Panc1 (cell line): ENCODE measurements at regions not wholly inside any gene's neighbourhood (a gene's known extent, or its start where the extent isn't known, plus 50 kb on each side); places are given as distances from the start of the nearest gene placed in this dataset.

ENCODE experiments used
- ATAC-seq: fragments of 200-7000 bp; cut with Tn5 transposase; 2 replicates; pipeline ENCODE4 v1.9.1; 2020; ENCODE audit warnings: mild to moderate bottlenecking, moderate library complexity
- BruUV-seq: library from RNA; stranded (reverse); fragments of 400-500 nt; replicated peaks from 2 replicates; lab custom pipeline; 2021; lab: Mats Ljungman, UMichigan
- CTCF ChIA-PET: fragments of 300-600 bp; sonication (Branson Sonifier 250); formaldehyde crosslinking; loops from one replicate; lab custom pipeline; 2022; ENCODE audit warnings: antibody characterized with exemption; lab: Charles Lee
- POLR2A ChIA-PET: fragments of 300-600 bp; sonication (Branson Sonifier 250); formaldehyde crosslinking; loops from one replicate; lab custom pipeline; 2022; ENCODE audit warnings: antibody characterized with exemption; lab: Charles Lee
- DNase-seq: peaks from one replicate; pipeline ENCODE4 v3.0.0-alpha.2; 2010; ENCODE audit warnings: low read depth, low spot score
- H3K27ac ChIP-seq: 2 replicates; pipeline ENCODE4 v1.5.1; 2011; ENCODE audit warnings: mild to moderate bottlenecking, low read length, inconsistent platforms
- H3K27me3 ChIP-seq: fragments of 200-500 bp; sonication (Bioruptor generic); 2 replicates; pipeline ENCODE4 v1.6.0; 2014; ENCODE audit warnings: low read length, inconsistent platforms; ENCODE audit not compliant: control insufficient read depth, insufficient read depth
- H3K36me3 ChIP-seq: fragments of 200-500 bp; sonication (Bioruptor generic); 2 replicates; pipeline ENCODE4 v1.5.1; 2014; ENCODE audit warnings: inconsistent platforms, mild to moderate bottlenecking, low read length, moderate library complexity; ENCODE audit not compliant: control insufficient read depth, insufficient read depth
- H3K4me1 ChIP-seq: 2 replicates; pipeline ENCODE4 v1.5.1; 2011; ENCODE audit warnings: inconsistent platforms, mild to moderate bottlenecking, low read length, moderate library complexity; ENCODE audit not compliant: control insufficient read depth, insufficient read depth
- H3K4me3 ChIP-seq, 2 experiments: 2 replicates each; pipeline ENCODE4 v1.5.1; 2011 to 2012; ENCODE audit warnings: low read depth in 2 of 2, low read length in 2 of 2, mild to moderate bottlenecking in 2 of 2, inconsistent platforms in 1 of 2, moderate library complexity in 1 of 2
- H3K9me3 ChIP-seq: fragments of 200-500 bp; sonication (Bioruptor generic); 2 replicates; pipeline ENCODE4 v1.5.1; 2014; ENCODE audit warnings: low read depth, mild to moderate bottlenecking, inconsistent platforms, low read length, moderate library complexity; ENCODE audit not compliant: control insufficient read depth, insufficient read depth
- POLR2AphosphoS5 ChIP-seq: IDR thresholded peaks from 2 replicates; pipeline ENCODE4 v1.6.1; 2012; ENCODE audit warnings: mild to moderate bottlenecking, low read depth, low read length, moderate library complexity
- SIN3A ChIP-seq: IDR thresholded peaks from 2 replicates; pipeline ENCODE4 v1.6.1; 2012; ENCODE audit warnings: low read depth, mild to moderate bottlenecking, low read length, moderate library complexity, borderline replicate concordance; ENCODE audit not compliant: insufficient read depth
- TCF7L2 ChIP-seq: IDR thresholded peaks from 2 replicates; pipeline ENCODE4 v1.6.1; 2011; ENCODE audit warnings: mild to moderate bottlenecking, low read depth, low read length, inconsistent platforms
- in situ Hi-C: cut with HindIII; loops from 2 replicates; pipeline ENCODE4 v1.10.0; 2016; ENCODE audit warnings: low sequenced_read_pairs, low pct_unique_long_range_greater_than_20kb
- intact Hi-C: fragments of 100-400 bp; cut with micrococcal nuclease; formaldehyde crosslinking; loops from one replicate; pipeline ENCODE4 v1.10.0; 2022; ENCODE audit not compliant: unreplicated experiment
- TF ChIP-seq, protein P1 (sequence below), 2 experiments: IDR thresholded peaks; 2 replicates each; pipeline ENCODE4 v1.6.1; 2011 to 2012; ENCODE audit warnings: low read depth in 2 of 2, control low read depth in 1 of 2, low read length in 1 of 2, mild to moderate bottlenecking in 1 of 2, moderate library complexity in 1 of 2; ENCODE audit not compliant: insufficient read depth in 1 of 2
- TF ChIP-seq, protein P2 (sequence below): fragments of 450-650 bp; IDR thresholded peaks from 2 replicates; pipeline ENCODE4 v1.5.1; 2017; ENCODE audit warnings: mild to moderate bottlenecking

DNA sequence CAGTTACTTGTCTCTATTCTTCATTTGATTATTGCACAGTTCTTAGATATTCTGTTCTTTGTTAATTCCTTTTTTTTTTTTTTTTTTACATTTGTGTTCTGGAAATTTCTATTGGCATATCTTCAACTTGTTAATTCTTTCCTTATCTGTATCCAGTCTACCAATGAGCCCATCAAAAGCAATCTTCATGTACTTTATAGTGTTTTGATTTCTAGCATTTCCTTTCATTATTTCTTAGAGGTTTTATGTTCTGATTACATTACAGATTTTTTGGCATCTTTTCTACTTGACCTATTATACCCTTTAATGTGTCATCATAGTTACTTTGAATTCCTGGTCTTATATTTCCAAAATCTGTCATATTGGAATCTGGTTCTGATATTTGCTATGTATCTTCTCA lies 2194.8 kb downstream of the PCDH9 start:
- intact Hi-C loops: no loop called here
- H3K36me3 ChIP-seq: no peaks in the 10 kb centered on the region
- in situ Hi-C loops: no loop called here
- no peaks in the 10 kb centered on the region for H3K9me3 ChIP-seq
- H3K27me3 ChIP-seq: no peaks in the 10 kb centered on the region
- H3K27ac ChIP-seq: no peak overlapping the region
- ChIA-PET CTCF (no interaction called here), POLR2A (no interaction called here)
- no TSS peak for BruUV-seq
- TF ChIP-seq, protein P1, sequence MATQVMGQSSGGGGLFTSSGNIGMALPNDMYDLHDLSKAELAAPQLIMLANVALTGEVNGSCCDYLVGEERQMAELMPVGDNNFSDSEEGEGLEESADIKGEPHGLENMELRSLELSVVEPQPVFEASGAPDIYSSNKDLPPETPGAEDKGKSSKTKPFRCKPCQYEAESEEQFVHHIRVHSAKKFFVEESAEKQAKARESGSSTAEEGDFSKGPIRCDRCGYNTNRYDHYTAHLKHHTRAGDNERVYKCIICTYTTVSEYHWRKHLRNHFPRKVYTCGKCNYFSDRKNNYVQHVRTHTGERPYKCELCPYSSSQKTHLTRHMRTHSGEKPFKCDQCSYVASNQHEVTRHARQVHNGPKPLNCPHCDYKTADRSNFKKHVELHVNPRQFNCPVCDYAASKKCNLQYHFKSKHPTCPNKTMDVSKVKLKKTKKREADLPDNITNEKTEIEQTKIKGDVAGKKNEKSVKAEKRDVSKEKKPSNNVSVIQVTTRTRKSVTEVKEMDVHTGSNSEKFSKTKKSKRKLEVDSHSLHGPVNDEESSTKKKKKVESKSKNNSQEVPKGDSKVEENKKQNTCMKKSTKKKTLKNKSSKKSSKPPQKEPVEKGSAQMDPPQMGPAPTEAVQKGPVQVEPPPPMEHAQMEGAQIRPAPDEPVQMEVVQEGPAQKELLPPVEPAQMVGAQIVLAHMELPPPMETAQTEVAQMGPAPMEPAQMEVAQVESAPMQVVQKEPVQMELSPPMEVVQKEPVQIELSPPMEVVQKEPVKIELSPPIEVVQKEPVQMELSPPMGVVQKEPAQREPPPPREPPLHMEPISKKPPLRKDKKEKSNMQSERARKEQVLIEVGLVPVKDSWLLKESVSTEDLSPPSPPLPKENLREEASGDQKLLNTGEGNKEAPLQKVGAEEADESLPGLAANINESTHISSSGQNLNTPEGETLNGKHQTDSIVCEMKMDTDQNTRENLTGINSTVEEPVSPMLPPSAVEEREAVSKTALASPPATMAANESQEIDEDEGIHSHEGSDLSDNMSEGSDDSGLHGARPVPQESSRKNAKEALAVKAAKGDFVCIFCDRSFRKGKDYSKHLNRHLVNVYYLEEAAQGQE (IDR thresholded peaks at IDR 0.05; ENCODE audit: insufficient read depth in 1 of 2, low read depth in 2 of 2, low read length in 1 of 2): no peak
- DNase-seq (no peak), ATAC-seq (no peak)
- H3K4me3 ChIP-seq: no peak overlapping the region
- H3K4me1 ChIP-seq: no peaks in the 10 kb centered on the region

DNA sequence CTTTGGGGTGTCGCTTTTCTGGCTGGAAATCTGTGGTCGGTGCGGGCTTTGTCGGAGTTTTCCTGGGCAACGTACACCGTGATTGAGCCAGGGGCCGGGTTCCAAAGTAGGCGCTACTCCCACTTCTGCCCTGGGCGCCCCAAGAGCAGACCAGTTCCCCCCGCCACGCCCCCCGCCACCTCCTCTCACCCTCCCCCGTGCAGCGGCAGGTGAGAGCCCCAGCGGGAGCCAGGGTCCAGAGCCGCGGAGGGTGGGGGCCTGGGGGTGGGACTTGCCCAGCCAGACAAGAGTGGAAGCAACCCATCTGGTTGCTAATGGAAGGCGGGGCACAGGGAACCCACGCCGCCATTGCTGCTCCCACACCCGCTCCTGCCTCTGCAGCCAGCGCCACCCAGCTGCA lies 2195.9 kb downstream of the PCDH9 start:
- TF ChIP-seq, protein P2, sequence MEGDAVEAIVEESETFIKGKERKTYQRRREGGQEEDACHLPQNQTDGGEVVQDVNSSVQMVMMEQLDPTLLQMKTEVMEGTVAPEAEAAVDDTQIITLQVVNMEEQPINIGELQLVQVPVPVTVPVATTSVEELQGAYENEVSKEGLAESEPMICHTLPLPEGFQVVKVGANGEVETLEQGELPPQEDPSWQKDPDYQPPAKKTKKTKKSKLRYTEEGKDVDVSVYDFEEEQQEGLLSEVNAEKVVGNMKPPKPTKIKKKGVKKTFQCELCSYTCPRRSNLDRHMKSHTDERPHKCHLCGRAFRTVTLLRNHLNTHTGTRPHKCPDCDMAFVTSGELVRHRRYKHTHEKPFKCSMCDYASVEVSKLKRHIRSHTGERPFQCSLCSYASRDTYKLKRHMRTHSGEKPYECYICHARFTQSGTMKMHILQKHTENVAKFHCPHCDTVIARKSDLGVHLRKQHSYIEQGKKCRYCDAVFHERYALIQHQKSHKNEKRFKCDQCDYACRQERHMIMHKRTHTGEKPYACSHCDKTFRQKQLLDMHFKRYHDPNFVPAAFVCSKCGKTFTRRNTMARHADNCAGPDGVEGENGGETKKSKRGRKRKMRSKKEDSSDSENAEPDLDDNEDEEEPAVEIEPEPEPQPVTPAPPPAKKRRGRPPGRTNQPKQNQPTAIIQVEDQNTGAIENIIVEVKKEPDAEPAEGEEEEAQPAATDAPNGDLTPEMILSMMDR: no peak
- TF ChIP-seq TCF7L2: no peak
- TF ChIP-seq, protein P1 (IDR thresholded peaks at IDR 0.05; ENCODE audit: insufficient read depth in 1 of 2, low read depth in 2 of 2, low read length in 1 of 2): no peak
- no peak overlapping the region for H3K4me3 ChIP-seq
- no peaks in the 10 kb centered on the region for H3K36me3 ChIP-seq
- H3K27ac ChIP-seq: no peak overlapping the region
- no TSS peak for BruUV-seq
- in situ Hi-C loops (no loop called here), intact Hi-C loops (no loop called here)
- no peaks in the 10 kb centered on the region for H3K27me3 ChIP-seq
- H3K4me1 ChIP-seq: no peaks in the 10 kb centered on the region
- POLR2A ChIA-PET: no interaction called here
- DNase-seq: no peak
- CTCF ChIA-PET: no interaction called here
- no peaks in the 10 kb centered on the region for H3K9me3 ChIP-seq
- no peak for ATAC-seq

DNA sequence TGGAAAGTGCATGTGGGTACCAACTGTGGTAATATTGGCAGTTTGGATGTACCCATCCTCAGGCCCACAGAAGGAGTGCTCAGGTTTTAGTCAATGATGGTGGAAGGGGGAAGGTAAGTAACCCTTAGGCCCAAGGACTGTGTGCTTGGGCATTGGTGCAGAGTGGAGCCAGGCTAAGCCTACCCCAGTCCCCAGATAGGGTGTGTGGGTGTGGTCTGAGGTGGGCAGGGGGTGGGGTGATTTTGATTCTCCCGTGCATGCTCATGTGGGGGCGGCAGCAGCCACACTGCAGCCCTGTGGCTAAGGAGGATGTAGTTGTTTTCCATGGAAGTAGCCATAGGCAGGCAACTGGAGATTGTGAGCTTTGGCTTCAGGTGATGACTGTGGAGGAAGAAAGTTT lies 2197.3 kb downstream of the PCDH9 start:
- Histone ChIP-seq H3K36me3 (no peaks in the 10 kb centered on the region), H3K27ac (no peak overlapping the region), H3K9me3 (no peaks in the 10 kb centered on the region), H3K4me3 (no peak overlapping the region), H3K4me1 (no peaks in the 10 kb centered on the region), H3K27me3 (no peaks in the 10 kb centered on the region)
- CTCF ChIA-PET: no interaction called here
- in situ Hi-C loops (no loop called here), intact Hi-C loops (no loop called here)
- ATAC-seq (no peak), DNase-seq (no peak)
- TF ChIP-seq, protein P1 (IDR thresholded peaks at IDR 0.05; ENCODE audit: insufficient read depth in 1 of 2, low read depth in 2 of 2, low read length in 1 of 2): no peak
- TF ChIP-seq TCF7L2: no peak
- no peak for TF ChIP-seq POLR2AphosphoS5
- no peak for TF ChIP-seq SIN3A
- TF ChIP-seq, protein P2: no peak
- no TSS peak for BruUV-seq
- POLR2A ChIA-PET: no interaction called here
